ENCODE measurements at regions not wholly inside any gene's neighbourhood (a gene's known extent, or its start where the extent isn't known, plus 50 kb on each side); places are given as distances from the start of the nearest gene placed in this dataset.

DNA sequence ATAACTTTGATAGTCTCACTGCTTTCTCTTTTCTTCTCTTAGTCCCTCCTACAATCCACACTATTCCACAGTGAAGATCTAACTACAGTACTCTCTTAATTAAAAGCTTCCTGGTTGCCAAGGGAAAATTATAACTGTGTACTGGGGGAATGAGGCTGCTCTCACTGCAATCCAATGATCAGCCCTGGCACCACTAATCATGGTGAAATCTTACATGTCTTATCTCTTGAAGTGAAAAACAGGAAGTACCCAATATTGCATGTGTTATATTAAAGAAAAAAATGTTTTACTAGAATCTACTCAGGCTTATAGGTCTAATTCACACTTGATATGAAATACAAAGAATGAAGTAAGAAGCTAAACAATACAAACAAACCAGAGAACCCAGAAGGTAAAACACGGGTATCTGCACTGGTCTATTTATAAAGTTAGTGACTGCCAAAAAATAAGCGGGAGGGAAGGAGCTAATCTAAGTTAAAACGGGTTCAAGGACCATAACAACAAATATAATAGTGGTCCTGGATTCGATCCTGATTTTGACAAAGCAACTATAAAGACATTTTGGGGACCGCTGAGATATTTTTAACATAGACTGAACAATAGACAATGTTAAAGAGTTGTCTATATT lies 57.5 kb downstream of the RGS2 start:
- H3K27ac ChIP-seq (ENCODE audit: extremely low read depth, low read depth, low read length), result no peak overlapping the region
- H3K36me3 ChIP-seq (ENCODE audit: control insufficient read depth in 2 of 2, insufficient read depth in 1 of 2, low read length in 2 of 2), result no peaks in the 10 kb centered on the region
- H3K4me1 ChIP-seq (ENCODE audit: control insufficient read depth, insufficient read depth, low read length), result no peaks in the 10 kb centered on the region
- no peak overlapping the region for H3K4me3 ChIP-seq (ENCODE audit: low read depth, low read length)
- TF ChIP-seq ZNF140 (tag by site-specific recombination; IDR thresholded peaks at IDR 0.05) (no peak), ZNF548 (tag by site-specific recombination; IDR thresholded peaks at IDR 0.05) (no peak)
- ChIA-PET POLR2A (interaction anchor here (0.6 kb wide), 1 partner anchor 51 kb away, joined by 3 read pairs; no protein-coding TSS in a partner anchor), CTCF (no interaction called here)
- no peaks in the 10 kb centered on the region for H3K9me3 ChIP-seq (ENCODE audit: control insufficient read depth, insufficient read depth, low read depth, low read length)

- CTCF ChIA-PET, result no interaction called here
- Histone ChIP-seq H3K4me3 (ENCODE audit: low read depth, low read length) (no peak overlapping the region), H3K9me3 (ENCODE audit: control insufficient read depth, insufficient read depth, low read depth, low read length) (no peaks in the 10 kb centered on the region), H3K4me1 (ENCODE audit: control insufficient read depth, insufficient read depth, low read length) (no peaks in the 10 kb centered on the region), H3K27ac (ENCODE audit: extremely low read depth, low read depth, low read length) (no peak overlapping the region), H3K36me3 (ENCODE audit: control insufficient read depth in 2 of 2, insufficient read depth in 1 of 2, low read length in 2 of 2) (no peaks in the 10 kb centered on the region)
- no peak for TF ChIP-seq ZNF335 (tag by site-specific recombination; conservative IDR thresholded peaks at IDR 0.05)
- no peak for TF ChIP-seq ZNF148 (tag by site-specific recombination; IDR thresholded peaks at IDR 0.05; ENCODE audit: borderline replicate concordance)
- TF ChIP-seq ZNF366 (tag by site-specific recombination; conservative IDR thresholded peaks at IDR 0.05), result no peak
- no peak for TF ChIP-seq ZNF585B (tag by site-specific recombination; IDR thresholded peaks at IDR 0.05)
- no peak for TF ChIP-seq ZNF157 (tag by site-specific recombination; IDR thresholded peaks at IDR 0.05)
- TF ChIP-seq, protein P1, sequence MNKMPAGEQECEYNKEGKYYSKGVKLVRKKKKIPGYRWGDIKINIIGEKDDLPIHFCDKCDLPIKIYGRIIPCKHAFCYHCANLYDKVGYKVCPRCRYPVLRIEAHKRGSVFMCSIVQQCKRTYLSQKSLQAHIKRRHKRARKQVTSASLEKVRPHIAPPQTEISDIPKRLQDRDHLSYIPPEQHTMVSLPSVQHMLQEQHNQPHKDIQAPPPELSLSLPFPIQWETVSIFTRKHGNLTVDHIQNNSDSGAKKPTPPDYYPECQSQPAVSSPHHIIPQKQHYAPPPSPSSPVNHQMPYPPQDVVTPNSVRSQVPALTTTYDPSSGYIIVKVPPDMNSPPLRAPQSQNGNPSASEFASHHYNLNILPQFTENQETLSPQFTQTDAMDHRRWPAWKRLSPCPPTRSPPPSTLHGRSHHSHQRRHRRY (tag by site-specific recombination; IDR thresholded peaks at IDR 0.05), result no peak
- no peak for TF ChIP-seq ZNF596 (tag by site-specific recombination; IDR thresholded peaks at IDR 0.05)
- TF ChIP-seq AEBP2 (tag by site-specific recombination; IDR thresholded peaks at IDR 0.05; ENCODE audit: borderline replicate concordance), result no peak
- TF ChIP-seq BCL6B (tag by site-specific recombination; IDR thresholded peaks at IDR 0.05), result no peak
- no peak for TF ChIP-seq ZBTB21 (tag by site-specific recombination; IDR thresholded peaks at IDR 0.05)
- TF ChIP-seq ZNF776 (tag by site-specific recombination; IDR thresholded peaks at IDR 0.05; ENCODE audit: borderline replicate concordance), result no peak
- no peak for TF ChIP-seq ZNF777 (tag by site-specific recombination; IDR thresholded peaks at IDR 0.05; ENCODE audit: borderline replicate concordance)
- TF ChIP-seq ZNF629 (tag by site-specific recombination; IDR thresholded peaks at IDR 0.05), result no peak
- TF ChIP-seq ZNF600 (tag by site-specific recombination; IDR thresholded peaks at IDR 0.05), result no peak
- no peak for TF ChIP-seq MZF1 (tag by site-specific recombination; IDR thresholded peaks at IDR 0.05; ENCODE audit: borderline replicate concordance)
- POLR2A ChIA-PET, result interaction anchor here (0.6 kb wide), 1 partner anchor 50 kb away, joined by 3 read pairs; no protein-coding TSS in a partner anchor
Measured at GRCh38 chr1:192867180-192867579, 58.3 kb downstream of the RGS2 start.

Measured in HEK293 (cell line).